ENCODE measurements at regions not wholly inside any gene's neighbourhood (a gene's known extent, or its start where the extent isn't known, plus 50 kb on each side); places are given as distances from the start of the nearest gene placed in this dataset.

DNA sequence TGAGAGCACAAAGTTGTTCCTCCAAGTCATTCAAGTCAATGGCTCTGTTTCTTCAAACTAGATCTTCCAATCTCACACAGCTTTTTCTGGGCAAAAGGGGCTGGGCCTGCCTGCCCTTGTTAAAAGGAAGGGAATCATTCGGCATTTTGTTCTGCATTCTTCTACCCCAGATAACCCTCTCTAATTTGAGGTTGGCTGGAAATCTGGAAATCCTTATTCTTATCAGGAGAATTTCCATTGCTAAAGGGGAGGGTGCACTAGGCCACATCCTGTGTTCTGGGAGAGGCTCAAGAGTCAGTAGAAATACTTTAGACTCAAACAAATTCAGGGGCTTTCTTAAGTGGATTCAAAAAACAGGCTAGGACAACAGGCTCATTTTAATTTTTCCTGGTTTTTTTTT lies 384.7 kb upstream of the ZNF462 start:
- TF ChIP-seq EZH2 (optimal IDR thresholded peaks at IDR 0.05; ENCODE audit: low read depth, low read length) (no peak), EZH2phosphoT487 (IDR thresholded peaks at IDR 0.05; ENCODE audit: low read length) (no peak)
- TF ChIP-seq, protein P1, sequence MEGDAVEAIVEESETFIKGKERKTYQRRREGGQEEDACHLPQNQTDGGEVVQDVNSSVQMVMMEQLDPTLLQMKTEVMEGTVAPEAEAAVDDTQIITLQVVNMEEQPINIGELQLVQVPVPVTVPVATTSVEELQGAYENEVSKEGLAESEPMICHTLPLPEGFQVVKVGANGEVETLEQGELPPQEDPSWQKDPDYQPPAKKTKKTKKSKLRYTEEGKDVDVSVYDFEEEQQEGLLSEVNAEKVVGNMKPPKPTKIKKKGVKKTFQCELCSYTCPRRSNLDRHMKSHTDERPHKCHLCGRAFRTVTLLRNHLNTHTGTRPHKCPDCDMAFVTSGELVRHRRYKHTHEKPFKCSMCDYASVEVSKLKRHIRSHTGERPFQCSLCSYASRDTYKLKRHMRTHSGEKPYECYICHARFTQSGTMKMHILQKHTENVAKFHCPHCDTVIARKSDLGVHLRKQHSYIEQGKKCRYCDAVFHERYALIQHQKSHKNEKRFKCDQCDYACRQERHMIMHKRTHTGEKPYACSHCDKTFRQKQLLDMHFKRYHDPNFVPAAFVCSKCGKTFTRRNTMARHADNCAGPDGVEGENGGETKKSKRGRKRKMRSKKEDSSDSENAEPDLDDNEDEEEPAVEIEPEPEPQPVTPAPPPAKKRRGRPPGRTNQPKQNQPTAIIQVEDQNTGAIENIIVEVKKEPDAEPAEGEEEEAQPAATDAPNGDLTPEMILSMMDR (IDR thresholded peaks at IDR 0.05; ENCODE audit: low read length), result no peak

Data from MM.1S (cell line).